ENCODE measurements at regions not wholly inside any gene's neighbourhood (a gene's known extent, or its start where the extent isn't known, plus 50 kb on each side); places are given as distances from the start of the nearest gene placed in this dataset.
"Not testable (repeated sequence)": the region's sequence is repeated elsewhere in the genome, so short reads cannot be mapped to it uniquely, and the experiment has no call there.

DNA sequence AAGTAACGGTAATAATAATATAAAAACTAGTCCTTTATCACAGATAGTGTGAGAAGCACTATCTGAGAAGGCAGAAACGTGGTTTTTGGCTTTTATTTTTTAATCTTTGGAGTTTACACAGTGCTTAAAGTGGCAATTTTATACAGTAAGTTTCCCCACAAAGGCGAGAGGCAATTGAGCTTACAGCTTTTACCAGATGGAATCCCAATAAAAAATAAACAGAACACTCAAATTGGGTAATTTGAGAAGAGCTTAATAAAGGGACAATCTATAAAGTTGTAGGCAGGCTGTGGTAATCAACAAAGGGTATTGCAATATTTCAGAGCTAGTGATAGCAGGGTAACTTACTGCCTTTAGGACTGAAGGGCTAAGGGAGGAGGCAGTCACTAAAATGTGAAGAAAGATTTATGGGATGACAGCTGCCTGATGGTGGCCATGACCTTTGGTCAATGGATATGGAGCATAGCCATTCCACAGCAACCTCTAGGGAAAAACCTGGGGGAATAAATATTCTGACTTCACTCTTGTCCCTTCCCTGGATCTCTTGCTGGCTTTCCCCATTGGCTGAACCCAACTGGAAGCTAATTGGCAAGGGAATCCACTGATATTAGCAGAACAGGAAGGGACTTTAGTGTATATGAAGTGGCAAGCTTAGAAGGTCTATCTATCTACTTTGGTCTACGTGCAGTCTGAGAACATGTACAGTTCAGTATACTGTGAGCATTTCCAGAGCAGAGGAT is 717.0 kb upstream of the DEFB115 start:
- TF ChIP-seq, protein P1, sequence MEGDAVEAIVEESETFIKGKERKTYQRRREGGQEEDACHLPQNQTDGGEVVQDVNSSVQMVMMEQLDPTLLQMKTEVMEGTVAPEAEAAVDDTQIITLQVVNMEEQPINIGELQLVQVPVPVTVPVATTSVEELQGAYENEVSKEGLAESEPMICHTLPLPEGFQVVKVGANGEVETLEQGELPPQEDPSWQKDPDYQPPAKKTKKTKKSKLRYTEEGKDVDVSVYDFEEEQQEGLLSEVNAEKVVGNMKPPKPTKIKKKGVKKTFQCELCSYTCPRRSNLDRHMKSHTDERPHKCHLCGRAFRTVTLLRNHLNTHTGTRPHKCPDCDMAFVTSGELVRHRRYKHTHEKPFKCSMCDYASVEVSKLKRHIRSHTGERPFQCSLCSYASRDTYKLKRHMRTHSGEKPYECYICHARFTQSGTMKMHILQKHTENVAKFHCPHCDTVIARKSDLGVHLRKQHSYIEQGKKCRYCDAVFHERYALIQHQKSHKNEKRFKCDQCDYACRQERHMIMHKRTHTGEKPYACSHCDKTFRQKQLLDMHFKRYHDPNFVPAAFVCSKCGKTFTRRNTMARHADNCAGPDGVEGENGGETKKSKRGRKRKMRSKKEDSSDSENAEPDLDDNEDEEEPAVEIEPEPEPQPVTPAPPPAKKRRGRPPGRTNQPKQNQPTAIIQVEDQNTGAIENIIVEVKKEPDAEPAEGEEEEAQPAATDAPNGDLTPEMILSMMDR (conservative IDR thresholded peaks at IDR 0.05 in 1 of 2, IDR thresholded peaks at IDR 0.05 in 1 of 2; ENCODE audit: low read depth in 1 of 2, low read length in 2 of 2), result not testable (repeated sequence)
- not testable (repeated sequence) for TF ChIP-seq EZH2 (IDR thresholded peaks at IDR 0.05; ENCODE audit: low read length, missing control alignments)

All from fibroblast of lung (primary cell).